Kidney (tissue), 13 donors: ENCODE measurements at regions not wholly inside any gene's neighbourhood (a gene's known extent, or its start where the extent isn't known, plus 50 kb on each side); places are given as distances from the start of the nearest gene placed in this dataset.
A peak's percentile ranks its signal among the peaks of the same experiment; 100 is the strongest.

ENCODE experiments used
- DNase-seq, 5 donors: peaks; one replicate each; pipeline ENCODE4 v3.0.0-alpha.2; 2013 to 2020
- FAIRE-seq: peaks from 2 replicates; lab custom pipeline; 2012; peaks lifted over from hg19 to GRCh38; lab: Jason Lieb, UNC
- H3K27ac ChIP-seq, 2 donors: one replicate each; pipeline ENCODE4 v1.7.0; 2013; ENCODE audit warnings: low read depth in 2 of 2, low read length in 2 of 2, inconsistent platforms in 1 of 2
- H3K27me3 ChIP-seq: one replicate; pipeline ENCODE4 v1.7.1; 2013; ENCODE audit warnings: low read length, inconsistent platforms; ENCODE audit not compliant: control insufficient read depth, insufficient read depth
- H3K36me3 ChIP-seq, 3 donors: one replicate each; pipeline versions ENCODE4 v1.7.0 to v1.7.1; 2013; ENCODE audit warnings: low read length in 3 of 3, control low read depth in 1 of 3, inconsistent platforms in 1 of 3; ENCODE audit not compliant: insufficient read depth in 3 of 3, control insufficient read depth in 2 of 3
- H3K4me1 ChIP-seq, 3 donors: one replicate each; pipeline versions ENCODE4 v1.7.0 to v1.7.1; 2013; ENCODE audit warnings: low read length in 3 of 3, inconsistent platforms in 1 of 3, low read depth in 1 of 3; ENCODE audit not compliant: control insufficient read depth in 2 of 3, insufficient read depth in 2 of 3
- H3K4me3 ChIP-seq, 3 donors: one replicate each; pipeline versions ENCODE4 v1.7.0 to v1.8.1; 2013; ENCODE audit warnings: low read length in 3 of 3, control low read depth in 1 of 3, inconsistent platforms in 1 of 3
- H3K9ac ChIP-seq, 3 donors: one replicate each; pipeline versions ENCODE4 v1.7.0 to v1.7.1; 2013; ENCODE audit warnings: low read length in 3 of 3, control low read depth in 1 of 3, inconsistent platforms in 1 of 3
- H3K9me3 ChIP-seq, 3 donors: one replicate each; pipeline versions ENCODE4 v1.7.0 to v1.7.1; 2013; ENCODE audit warnings: low read length in 3 of 3, control low read depth in 1 of 3, inconsistent platforms in 1 of 3; ENCODE audit not compliant: control insufficient read depth in 2 of 3, insufficient read depth in 1 of 3
- CTCF ChIP-seq: IDR thresholded peaks from 3 replicates; pipeline ENCODE4 v1.5.1; 2012; ENCODE audit warnings: mild to moderate bottlenecking, moderate library complexity, borderline replicate concordance; ENCODE audit not compliant: insufficient read depth; ENCODE audit errors: extremely low read depth
- intact Hi-C: fragments of 100-400 bp; cut with DNase I; formaldehyde crosslinking; loops from one replicate; pipeline ENCODE4 v1.11.1; 2022
- donor health status: control.
- donor health status: control.
- donor health status: control.
- donor health status: control.
- donor health status: control.
- donor health status: DM: yes; HTN: yes; CAD: no.
- donor health status: Normal renal cell carcinoma (clear cell type).

GRCh38 chr16:62424206-62424605 is 388.0 kb upstream of the CDH8 start:
- Histone ChIP-seq H3K9me3 (no peaks in the 10 kb centered on the region), H3K9ac (no peak overlapping the region), H3K27me3 (no peaks in the 10 kb centered on the region), H3K4me1 (no peaks in the 10 kb centered on the region), H3K27ac (no peak overlapping the region), H3K36me3 (no peaks in the 10 kb centered on the region), H3K4me3 (no peak overlapping the region)
- DNase-seq (no peak), FAIRE-seq (no peak)
- TF ChIP-seq CTCF = no peak
- intact Hi-C loops = no loop called here

- H3K36me3 ChIP-seq = no peaks in the 10 kb centered on the region
- no peaks in the 10 kb centered on the region for H3K27me3 ChIP-seq
- intact Hi-C loops = no loop called here
- no peaks in the 10 kb centered on the region for H3K9me3 ChIP-seq
- peak in 1 of 5 donors; percentile 71 for DNase-seq
- no peak overlapping the region for H3K27ac ChIP-seq
- no peak for FAIRE-seq
- no peaks in the 10 kb centered on the region for H3K4me1 ChIP-seq
- no peak for TF ChIP-seq CTCF
- no peak overlapping the region for H3K4me3 ChIP-seq
- H3K9ac ChIP-seq = no peak overlapping the region
Observed at GRCh38 chr16:62408760-62409159, 372.5 kb upstream of the CDH8 start.

- Histone ChIP-seq H3K9ac (no peak overlapping the region), H3K9me3 (no peaks in the 10 kb centered on the region), H3K4me1 (no peaks in the 10 kb centered on the region), H3K4me3 (no peak overlapping the region), H3K27me3 (no peaks in the 10 kb centered on the region), H3K36me3 (no peaks in the 10 kb centered on the region), H3K27ac (no peak overlapping the region)
- no peak for DNase-seq
- TF ChIP-seq CTCF = no peak
- no peak for FAIRE-seq
- intact Hi-C loops = no loop called here
Observed at GRCh38 chr16:62406387-62406786, 370.1 kb upstream of the CDH8 start.
